NB4 (cell line): ENCODE measurements at regions not wholly inside any gene's neighbourhood (a gene's known extent, or its start where the extent isn't known, plus 50 kb on each side); places are given as distances from the start of the nearest gene placed in this dataset.
A peak's percentile ranks its signal among the peaks of the same experiment; 100 is the strongest.

Experiments
- DNase-seq: peaks from one replicate; pipeline ENCODE4 v3.0.0; 2010; ENCODE audit warnings: low read depth
- H3K4me3 ChIP-seq: one replicate; pipeline ENCODE4 v1.5.1; 2011; ENCODE audit warnings: mild to moderate bottlenecking, low read depth, low read length, moderate library complexity
- MYC ChIP-seq: IDR thresholded peaks from 2 replicates; pipeline ENCODE4 v1.6.1; 2011; ENCODE audit warnings: low read depth, low read length
- POLR2A ChIP-seq: IDR thresholded peaks from 2 replicates; pipeline ENCODE4 v1.6.1; 2011; ENCODE audit warnings: mild to moderate bottlenecking; ENCODE audit not compliant: insufficient read length; ENCODE audit errors: extremely low read depth
- TF ChIP-seq, protein P1 (sequence below): IDR thresholded peaks from 2 replicates; pipeline ENCODE4 v1.6.1; 2011; ENCODE audit warnings: low read depth, low read length
- TF ChIP-seq, protein P2 (sequence below): IDR thresholded peaks from one replicate; pipeline ENCODE4 v1.5.1; 2012; ENCODE audit warnings: low read depth, low read length

DNA sequence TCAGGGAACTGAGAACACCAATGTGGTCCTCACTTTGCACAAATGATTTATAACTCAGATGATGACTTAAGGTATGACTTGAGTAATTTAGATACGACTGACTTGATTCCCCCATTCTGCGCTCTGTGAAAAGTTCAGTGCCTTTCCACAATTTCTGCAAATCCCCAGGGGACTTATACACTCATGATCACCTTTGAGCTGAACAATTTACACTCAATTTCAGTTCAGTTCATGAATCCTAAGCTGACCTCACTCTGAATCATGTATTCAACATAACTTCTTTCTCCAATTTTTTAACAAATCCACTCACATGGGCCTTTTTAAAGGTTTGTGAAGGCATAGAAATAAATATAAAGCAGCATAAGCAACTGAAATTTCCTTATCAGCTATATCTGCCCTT is 274.2 kb downstream of the FAM76B start:
- no peak for DNase-seq
- no peak overlapping the region for H3K4me3 ChIP-seq
- TF ChIP-seq POLR2A = no peak
- TF ChIP-seq, protein P1, sequence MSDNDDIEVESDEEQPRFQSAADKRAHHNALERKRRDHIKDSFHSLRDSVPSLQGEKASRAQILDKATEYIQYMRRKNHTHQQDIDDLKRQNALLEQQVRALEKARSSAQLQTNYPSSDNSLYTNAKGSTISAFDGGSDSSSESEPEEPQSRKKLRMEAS = no peak
- no peak for TF ChIP-seq MYC

DNA sequence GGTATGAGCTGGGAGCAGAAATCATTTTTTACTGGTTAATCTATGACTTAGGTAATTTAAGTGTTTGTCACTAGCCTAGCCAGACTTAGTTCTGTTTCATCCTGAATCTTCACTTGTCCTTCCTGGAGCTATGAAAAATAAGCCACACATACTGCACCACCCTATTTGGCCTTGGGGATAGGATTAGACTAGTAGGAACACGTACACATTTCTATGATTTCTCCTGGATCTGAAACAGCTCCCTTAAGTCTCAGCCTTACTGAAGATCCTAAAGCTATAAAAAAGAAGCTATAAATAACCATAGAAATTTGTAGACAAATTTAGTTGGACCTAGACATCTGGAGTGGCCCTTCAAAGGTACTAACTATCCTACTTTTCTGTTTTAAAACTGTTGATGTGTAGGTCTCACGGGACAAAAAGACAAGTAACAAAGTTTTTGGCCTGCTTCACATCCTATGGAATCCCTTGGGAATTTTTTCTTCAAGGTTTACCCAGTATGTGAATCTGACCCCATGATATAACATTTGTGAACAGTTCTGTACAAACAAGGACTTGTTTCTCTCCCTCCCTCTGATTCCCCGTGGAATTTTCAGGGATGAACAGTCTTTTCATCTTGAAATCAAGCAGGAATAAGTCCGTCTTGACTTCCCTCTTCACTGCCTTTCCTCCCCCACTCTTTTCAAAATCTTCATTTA is 275.0 kb downstream of the FAM76B start:
- no peak overlapping the region for H3K4me3 ChIP-seq
- TF ChIP-seq, protein P1 = no peak
- no peak for DNase-seq

DNA sequence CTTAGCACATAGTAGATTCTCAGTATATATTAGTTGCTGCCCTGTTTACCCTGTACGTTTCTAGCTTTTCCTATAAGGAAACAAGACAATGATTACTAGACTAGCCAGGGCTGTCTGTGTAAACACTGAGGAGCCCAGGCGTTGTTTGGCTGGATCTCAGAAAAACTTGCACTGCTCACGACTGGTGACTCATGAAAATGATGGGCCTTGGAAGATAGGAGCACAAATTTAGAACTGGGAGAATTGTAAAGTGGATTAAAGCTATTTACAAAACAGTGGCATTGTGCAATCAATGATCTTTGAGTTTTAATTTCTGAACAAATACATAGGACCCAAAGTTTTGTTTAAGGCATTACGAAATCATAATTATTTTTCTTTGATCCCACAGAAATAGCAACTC is 276.9 kb downstream of the FAM76B start:
- no peak overlapping the region for H3K4me3 ChIP-seq
- no peak for DNase-seq
- TF ChIP-seq POLR2A (no peak), MYC (no peak)
- TF ChIP-seq, protein P2, sequence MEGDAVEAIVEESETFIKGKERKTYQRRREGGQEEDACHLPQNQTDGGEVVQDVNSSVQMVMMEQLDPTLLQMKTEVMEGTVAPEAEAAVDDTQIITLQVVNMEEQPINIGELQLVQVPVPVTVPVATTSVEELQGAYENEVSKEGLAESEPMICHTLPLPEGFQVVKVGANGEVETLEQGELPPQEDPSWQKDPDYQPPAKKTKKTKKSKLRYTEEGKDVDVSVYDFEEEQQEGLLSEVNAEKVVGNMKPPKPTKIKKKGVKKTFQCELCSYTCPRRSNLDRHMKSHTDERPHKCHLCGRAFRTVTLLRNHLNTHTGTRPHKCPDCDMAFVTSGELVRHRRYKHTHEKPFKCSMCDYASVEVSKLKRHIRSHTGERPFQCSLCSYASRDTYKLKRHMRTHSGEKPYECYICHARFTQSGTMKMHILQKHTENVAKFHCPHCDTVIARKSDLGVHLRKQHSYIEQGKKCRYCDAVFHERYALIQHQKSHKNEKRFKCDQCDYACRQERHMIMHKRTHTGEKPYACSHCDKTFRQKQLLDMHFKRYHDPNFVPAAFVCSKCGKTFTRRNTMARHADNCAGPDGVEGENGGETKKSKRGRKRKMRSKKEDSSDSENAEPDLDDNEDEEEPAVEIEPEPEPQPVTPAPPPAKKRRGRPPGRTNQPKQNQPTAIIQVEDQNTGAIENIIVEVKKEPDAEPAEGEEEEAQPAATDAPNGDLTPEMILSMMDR = no peak
- TF ChIP-seq, protein P1 = no peak

DNA sequence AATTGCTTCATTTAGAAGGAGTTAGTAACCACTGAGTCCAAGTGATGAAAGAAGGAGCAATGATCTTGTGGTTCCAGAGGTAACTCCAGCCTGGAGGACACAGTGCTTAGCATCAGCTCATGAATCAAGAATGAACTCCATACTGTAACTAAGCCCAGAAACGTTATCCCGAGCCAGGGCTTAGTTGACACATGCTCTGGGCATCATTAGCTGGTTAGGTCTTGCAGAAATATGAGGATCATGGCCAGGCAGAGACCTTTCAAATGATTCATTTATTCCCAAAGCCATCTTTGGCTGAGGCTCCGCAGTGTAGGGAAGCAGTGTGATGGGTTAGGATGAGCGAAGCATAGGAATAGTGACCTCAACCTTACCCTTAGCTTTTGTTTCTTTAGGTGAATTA is 277.4 kb downstream of the FAM76B start:
- TF ChIP-seq, protein P1 = no peak
- TF ChIP-seq MYC (no peak), POLR2A (no peak)
- TF ChIP-seq, protein P2 = no peak
- DNase-seq = no peak
- H3K4me3 ChIP-seq = no peak overlapping the region

DNA sequence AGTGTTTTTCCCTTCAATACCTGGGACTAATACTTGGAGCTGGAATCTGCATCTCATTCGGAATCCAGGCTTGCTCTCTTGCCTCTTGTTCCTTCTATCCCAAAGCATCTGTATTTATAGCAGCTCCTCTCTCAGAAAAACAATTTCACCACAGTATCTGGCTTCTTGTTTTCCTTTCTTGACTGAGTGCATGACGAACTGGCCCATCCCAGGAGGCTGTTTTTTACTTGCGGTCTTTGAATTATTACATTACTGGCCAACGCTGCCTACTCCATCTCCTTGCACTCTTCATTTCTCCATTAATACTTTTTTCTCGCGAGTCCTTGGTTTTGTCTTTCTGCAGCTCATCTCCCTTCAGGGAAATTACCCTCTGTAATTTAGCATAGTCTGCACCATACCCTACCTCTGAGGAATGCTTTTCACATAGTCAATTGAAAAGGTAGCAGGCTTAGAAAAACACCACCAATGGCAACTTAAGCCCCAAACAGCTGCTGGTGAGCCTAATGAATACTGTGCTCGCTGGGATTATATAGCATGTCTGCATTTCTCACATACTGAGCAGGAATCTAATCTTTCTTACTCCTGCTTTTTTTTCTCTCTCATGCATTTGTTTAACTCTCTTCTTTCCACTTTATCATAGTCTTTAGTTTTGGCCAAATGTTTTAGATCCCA is 277.4 kb upstream of the SESN3 start:
- no peak for DNase-seq
- TF ChIP-seq, protein P2 = no peak
- TF ChIP-seq MYC = no peak
- TF ChIP-seq, protein P1 = no peak
- no peak for TF ChIP-seq POLR2A
- no peak overlapping the region for H3K4me3 ChIP-seq

DNA sequence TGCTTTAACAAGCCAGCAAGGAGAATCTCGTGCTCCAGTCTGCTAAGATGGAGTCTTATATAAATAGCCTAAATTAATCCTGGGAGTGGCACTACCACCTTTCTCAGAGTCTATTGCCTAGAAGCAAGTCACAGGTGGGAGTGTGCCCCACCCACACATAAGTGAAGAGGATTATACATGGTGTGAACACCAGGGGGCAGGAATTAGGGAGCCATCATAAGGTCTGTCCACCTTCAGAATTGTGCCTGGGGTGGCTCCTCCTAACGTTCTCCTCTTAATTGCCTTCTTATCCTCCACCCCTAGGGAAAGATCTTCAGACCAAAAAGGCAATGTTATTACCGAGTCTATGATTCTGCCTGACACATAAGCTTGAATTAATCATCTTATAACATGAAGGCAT is 276.8 kb upstream of the SESN3 start:
- no peak overlapping the region for H3K4me3 ChIP-seq
- DNase-seq = peak; percentile 18
- no peak for TF ChIP-seq POLR2A
- TF ChIP-seq, protein P2 = peak; percentile 21

DNA sequence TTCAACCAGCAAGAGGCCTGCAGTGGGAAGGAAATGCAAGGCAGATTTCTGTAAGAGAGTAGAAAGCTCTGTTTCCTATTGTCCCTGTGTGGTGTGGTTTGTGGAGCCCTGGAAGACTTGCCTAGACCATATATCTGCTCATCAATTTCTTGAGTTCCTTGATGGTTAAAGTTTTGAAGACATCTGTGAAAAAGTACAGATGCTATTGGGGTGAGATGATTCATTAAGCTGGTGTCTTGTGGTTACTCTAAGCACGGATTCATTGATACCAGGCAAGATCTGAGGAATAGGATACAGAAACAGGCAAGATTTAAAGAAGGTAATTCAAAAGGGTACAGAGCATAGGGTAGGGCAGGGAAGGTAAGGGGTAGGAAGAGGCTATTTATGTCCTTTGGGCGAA is 275.8 kb upstream of the SESN3 start:
- TF ChIP-seq, protein P1 = no peak
- no peak for DNase-seq
- H3K4me3 ChIP-seq = no peak overlapping the region
